Stromal cell of bone marrow (primary cell): ENCODE measurements at regions not wholly inside any gene's neighbourhood (a gene's known extent, or its start where the extent isn't known, plus 50 kb on each side); places are given as distances from the start of the nearest gene placed in this dataset.

ENCODE experiments used
- DNase-seq: peaks from one replicate; pipeline ENCODE4 v3.0.0-alpha.2; 2012; ENCODE audit warnings: low read depth

GRCh38 chr2:76579911-76580310 lies 869.2 kb upstream of the GCFC2 start:
- DNase-seq = no peak

- no peak for DNase-seq
Measured at GRCh38 chr2:76572981-76573380, 862.3 kb upstream of the GCFC2 start.

- DNase-seq = no peak
Measured at GRCh38 chr2:76569819-76570218, 859.1 kb upstream of the GCFC2 start.

GRCh38 chr2:76567478-76567877 lies 856.8 kb upstream of the GCFC2 start:
- DNase-seq = no peak

- DNase-seq = no peak
Measured at GRCh38 chr2:76564734-76565133, 854.0 kb upstream of the GCFC2 start.

GRCh38 chr2:76563730-76564129 lies 853.0 kb upstream of the GCFC2 start:
- DNase-seq = no peak

- no peak for DNase-seq
Measured at GRCh38 chr2:76558157-76558556, 847.4 kb upstream of the GCFC2 start.

- no peak for DNase-seq
Measured at GRCh38 chr2:76556018-76556417, 845.3 kb upstream of the GCFC2 start.

- no peak for DNase-seq
Measured at GRCh38 chr2:76546207-76546606, 835.5 kb upstream of the GCFC2 start.

GRCh38 chr2:76544901-76545300 lies 834.2 kb upstream of the GCFC2 start:
- DNase-seq = no peak

GRCh38 chr2:76517574-76517909 lies 806.8 kb upstream of the GCFC2 start:
- DNase-seq = no peak

GRCh38 chr2:76516861-76517573 lies 806.3 kb upstream of the GCFC2 start:
- DNase-seq = no peak

- DNase-seq = no peak
Measured at GRCh38 chr2:76512201-76512820, 801.6 kb upstream of the GCFC2 start.

- no peak for DNase-seq
Measured at GRCh38 chr2:76506538-76506937, 795.8 kb upstream of the GCFC2 start.

- no peak for DNase-seq
Measured at GRCh38 chr2:76501641-76502040, 790.9 kb upstream of the GCFC2 start.

GRCh38 chr2:76498360-76498759 lies 787.6 kb upstream of the GCFC2 start:
- no peak for DNase-seq

GRCh38 chr2:76491503-76491902 lies 780.8 kb upstream of the GCFC2 start:
- DNase-seq = no peak

- no peak for DNase-seq
Measured at GRCh38 chr2:76478266-76479035, 767.7 kb upstream of the GCFC2 start.

GRCh38 chr2:76472946-76473345 lies 762.2 kb upstream of the GCFC2 start:
- no peak for DNase-seq

- DNase-seq = no peak
Measured at GRCh38 chr2:76469066-76469465, 758.4 kb upstream of the GCFC2 start.

- no peak for DNase-seq
Measured at GRCh38 chr2:76467326-76467725, 756.6 kb upstream of the GCFC2 start.

GRCh38 chr2:76464310-76464709 lies 753.6 kb upstream of the GCFC2 start:
- no peak for DNase-seq

GRCh38 chr2:76461431-76461830 lies 750.7 kb upstream of the GCFC2 start:
- DNase-seq = no peak
